NB4 (cell line): ENCODE measurements at regions not wholly inside any gene's neighbourhood (a gene's known extent, or its start where the extent isn't known, plus 50 kb on each side); places are given as distances from the start of the nearest gene placed in this dataset.
"Not testable (repeated sequence)": the region's sequence is repeated elsewhere in the genome, so short reads cannot be mapped to it uniquely, and the experiment has no call there.

Experiments used
- MYC ChIP-seq: IDR thresholded peaks from 2 replicates; pipeline ENCODE4 v1.6.1; 2011; ENCODE audit warnings: low read depth, low read length
- POLR2A ChIP-seq: IDR thresholded peaks from 2 replicates; pipeline ENCODE4 v1.6.1; 2011; ENCODE audit warnings: mild to moderate bottlenecking; ENCODE audit not compliant: insufficient read length; ENCODE audit errors: extremely low read depth
- TF ChIP-seq, protein P1 (sequence below): IDR thresholded peaks from one replicate; pipeline ENCODE4 v1.5.1; 2012; ENCODE audit warnings: low read depth, low read length

DNA sequence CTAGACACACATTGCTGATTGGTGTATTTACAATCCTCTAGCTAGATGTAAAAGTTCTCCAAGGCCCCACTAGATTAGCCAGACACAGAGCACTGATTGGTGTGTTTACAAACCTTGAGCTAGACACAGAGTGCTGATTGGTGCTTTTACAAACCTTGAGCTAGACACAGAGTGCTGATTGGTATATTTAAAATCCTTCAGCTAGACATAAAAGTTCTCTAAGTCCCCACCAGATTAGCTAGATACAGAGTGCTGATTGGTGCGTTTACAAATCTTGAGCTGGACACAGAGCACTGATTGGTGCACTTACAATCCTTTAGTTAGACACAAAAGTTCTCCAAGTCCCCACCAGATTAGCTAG, 63.8 kb upstream of the DDHD1 start:
- not testable (repeated sequence) for TF ChIP-seq MYC, POLR2A
- TF ChIP-seq, protein P1, sequence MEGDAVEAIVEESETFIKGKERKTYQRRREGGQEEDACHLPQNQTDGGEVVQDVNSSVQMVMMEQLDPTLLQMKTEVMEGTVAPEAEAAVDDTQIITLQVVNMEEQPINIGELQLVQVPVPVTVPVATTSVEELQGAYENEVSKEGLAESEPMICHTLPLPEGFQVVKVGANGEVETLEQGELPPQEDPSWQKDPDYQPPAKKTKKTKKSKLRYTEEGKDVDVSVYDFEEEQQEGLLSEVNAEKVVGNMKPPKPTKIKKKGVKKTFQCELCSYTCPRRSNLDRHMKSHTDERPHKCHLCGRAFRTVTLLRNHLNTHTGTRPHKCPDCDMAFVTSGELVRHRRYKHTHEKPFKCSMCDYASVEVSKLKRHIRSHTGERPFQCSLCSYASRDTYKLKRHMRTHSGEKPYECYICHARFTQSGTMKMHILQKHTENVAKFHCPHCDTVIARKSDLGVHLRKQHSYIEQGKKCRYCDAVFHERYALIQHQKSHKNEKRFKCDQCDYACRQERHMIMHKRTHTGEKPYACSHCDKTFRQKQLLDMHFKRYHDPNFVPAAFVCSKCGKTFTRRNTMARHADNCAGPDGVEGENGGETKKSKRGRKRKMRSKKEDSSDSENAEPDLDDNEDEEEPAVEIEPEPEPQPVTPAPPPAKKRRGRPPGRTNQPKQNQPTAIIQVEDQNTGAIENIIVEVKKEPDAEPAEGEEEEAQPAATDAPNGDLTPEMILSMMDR, result not testable (repeated sequence)
